ENCODE measurements at regions not wholly inside any gene's neighbourhood (a gene's known extent, or its start where the extent isn't known, plus 50 kb on each side); places are given as distances from the start of the nearest gene placed in this dataset.

DNA sequence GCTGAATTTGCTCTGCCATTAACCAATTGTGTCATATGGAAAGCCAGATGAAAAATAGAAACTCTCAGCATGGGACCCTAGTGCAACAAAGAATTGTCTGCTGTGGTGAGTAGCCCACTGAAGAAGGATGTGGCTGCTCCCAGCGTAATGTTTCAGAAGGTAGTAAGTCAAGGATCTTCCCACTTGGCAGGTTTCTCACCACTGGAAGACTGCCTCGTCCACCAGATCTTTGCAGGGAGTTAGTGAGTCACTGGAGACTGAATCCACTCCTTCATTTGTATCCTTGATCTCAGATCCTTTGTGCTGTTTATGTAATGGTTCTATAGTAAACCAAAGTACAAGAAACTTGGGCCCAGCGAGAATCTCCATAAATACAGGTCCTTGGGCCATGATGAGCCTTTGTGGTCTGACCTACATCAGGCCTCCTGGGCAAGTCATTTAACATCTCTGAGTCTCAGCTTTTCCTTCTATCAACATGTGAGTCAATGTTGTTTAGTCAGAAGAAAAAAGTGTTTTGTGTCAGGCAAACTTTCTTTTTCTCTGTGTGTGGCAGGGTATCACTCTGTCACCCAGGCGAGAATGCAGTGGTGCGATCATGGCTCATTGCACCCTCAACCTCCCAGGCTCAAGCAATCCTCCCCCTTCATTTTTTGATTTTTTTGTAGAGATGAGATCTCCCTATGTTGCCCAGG is 78.0 kb upstream of the CCDC160 start:
- no peaks in the 10 kb centered on the region for H3K4me1 ChIP-seq (ENCODE audit: low read depth, poor library complexity, severe bottlenecking)
- H3K9ac ChIP-seq = no peak overlapping the region
- H3K27ac ChIP-seq = no peak overlapping the region
- no peak overlapping the region for H3K4me3 ChIP-seq (IDR thresholded peaks at IDR 0.05; ENCODE audit: insufficient read depth, low read depth, low read length)
- H3K79me2 ChIP-seq (ENCODE audit: insufficient read depth, low read depth) = no peaks in the 10 kb centered on the region
- no peak overlapping the region for H3K4me2 ChIP-seq
- TF ChIP-seq, protein P1, sequence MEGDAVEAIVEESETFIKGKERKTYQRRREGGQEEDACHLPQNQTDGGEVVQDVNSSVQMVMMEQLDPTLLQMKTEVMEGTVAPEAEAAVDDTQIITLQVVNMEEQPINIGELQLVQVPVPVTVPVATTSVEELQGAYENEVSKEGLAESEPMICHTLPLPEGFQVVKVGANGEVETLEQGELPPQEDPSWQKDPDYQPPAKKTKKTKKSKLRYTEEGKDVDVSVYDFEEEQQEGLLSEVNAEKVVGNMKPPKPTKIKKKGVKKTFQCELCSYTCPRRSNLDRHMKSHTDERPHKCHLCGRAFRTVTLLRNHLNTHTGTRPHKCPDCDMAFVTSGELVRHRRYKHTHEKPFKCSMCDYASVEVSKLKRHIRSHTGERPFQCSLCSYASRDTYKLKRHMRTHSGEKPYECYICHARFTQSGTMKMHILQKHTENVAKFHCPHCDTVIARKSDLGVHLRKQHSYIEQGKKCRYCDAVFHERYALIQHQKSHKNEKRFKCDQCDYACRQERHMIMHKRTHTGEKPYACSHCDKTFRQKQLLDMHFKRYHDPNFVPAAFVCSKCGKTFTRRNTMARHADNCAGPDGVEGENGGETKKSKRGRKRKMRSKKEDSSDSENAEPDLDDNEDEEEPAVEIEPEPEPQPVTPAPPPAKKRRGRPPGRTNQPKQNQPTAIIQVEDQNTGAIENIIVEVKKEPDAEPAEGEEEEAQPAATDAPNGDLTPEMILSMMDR (conservative IDR thresholded peaks at IDR 0.05; ENCODE audit: low read depth, low read length) = no peak
- no peak overlapping the region for H2AFZ ChIP-seq (ENCODE audit: low read depth)
- H3K27me3 ChIP-seq (ENCODE audit: insufficient read depth, low read depth) = no peaks in the 10 kb centered on the region
- H3K36me3 ChIP-seq (ENCODE audit: insufficient read depth) = no peaks in the 10 kb centered on the region
- H4K20me1 ChIP-seq (ENCODE audit: insufficient read depth) = no peaks in the 10 kb centered on the region

DNA sequence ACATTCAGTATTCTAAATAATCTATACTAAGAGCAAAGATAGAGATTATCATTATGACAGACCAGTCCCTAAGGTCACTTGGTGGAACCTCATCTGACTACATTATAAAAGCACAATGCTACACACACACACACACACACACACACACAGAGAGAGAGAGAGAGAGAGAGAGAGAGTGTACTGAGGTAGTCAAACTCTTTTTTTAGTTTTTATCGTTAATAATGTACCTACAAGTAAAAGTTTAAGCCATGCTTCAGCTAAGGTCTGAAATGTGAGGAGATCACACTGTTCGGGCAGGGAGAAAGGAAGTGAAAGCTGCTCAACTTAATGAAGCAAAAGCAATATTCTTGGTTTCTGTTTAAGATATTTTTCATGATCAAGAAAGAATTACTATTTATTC is 75.8 kb upstream of the CCDC160 start:
- Histone ChIP-seq H2AFZ (ENCODE audit: low read depth) (no peak overlapping the region), H3K36me3 (ENCODE audit: insufficient read depth) (no peaks in the 10 kb centered on the region), H3K4me3 (IDR thresholded peaks at IDR 0.05; ENCODE audit: insufficient read depth, low read depth, low read length) (no peak overlapping the region), H3K4me1 (ENCODE audit: low read depth, poor library complexity, severe bottlenecking) (no peaks in the 10 kb centered on the region), H4K20me1 (ENCODE audit: insufficient read depth) (no peaks in the 10 kb centered on the region), H3K27me3 (ENCODE audit: insufficient read depth, low read depth) (no peaks in the 10 kb centered on the region), H3K9ac (no peak overlapping the region), H3K4me2 (no peak overlapping the region), H3K27ac (no peak overlapping the region), H3K79me2 (ENCODE audit: insufficient read depth, low read depth) (no peaks in the 10 kb centered on the region)
- TF ChIP-seq, protein P1 (conservative IDR thresholded peaks at IDR 0.05; ENCODE audit: low read depth, low read length) = no peak

DNA sequence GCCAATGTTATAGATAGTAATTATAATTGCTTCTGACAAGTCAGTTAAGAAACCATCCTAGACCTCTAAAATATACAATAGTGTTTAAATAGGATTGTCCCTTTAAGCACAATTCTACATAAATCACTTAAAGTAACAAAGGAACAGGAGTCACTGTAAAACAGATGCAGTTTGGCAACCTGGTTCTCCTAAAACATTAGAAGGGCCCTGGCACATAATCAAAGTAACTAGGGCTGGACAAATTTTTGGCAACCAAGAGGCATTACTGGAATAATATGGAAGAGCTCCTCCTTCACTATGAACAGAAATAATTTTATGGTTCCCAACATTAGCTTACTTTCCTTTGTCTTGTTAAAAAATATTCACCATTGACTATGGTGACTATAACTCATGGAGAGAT is 75.0 kb upstream of the CCDC160 start:
- Histone ChIP-seq H2AFZ (ENCODE audit: low read depth) (no peak overlapping the region), H3K36me3 (ENCODE audit: insufficient read depth) (no peaks in the 10 kb centered on the region), H3K4me1 (ENCODE audit: low read depth, poor library complexity, severe bottlenecking) (no peaks in the 10 kb centered on the region), H3K4me3 (IDR thresholded peaks at IDR 0.05; ENCODE audit: insufficient read depth, low read depth, low read length) (no peak overlapping the region), H3K79me2 (ENCODE audit: insufficient read depth, low read depth) (no peaks in the 10 kb centered on the region), H3K27me3 (ENCODE audit: insufficient read depth, low read depth) (no peaks in the 10 kb centered on the region), H3K9ac (no peak overlapping the region), H3K4me2 (no peak overlapping the region), H4K20me1 (ENCODE audit: insufficient read depth) (no peaks in the 10 kb centered on the region), H3K27ac (no peak overlapping the region)
- TF ChIP-seq, protein P1 (conservative IDR thresholded peaks at IDR 0.05; ENCODE audit: low read depth, low read length) = no peak

- Histone ChIP-seq H3K79me2 (ENCODE audit: insufficient read depth, low read depth) (no peaks in the 10 kb centered on the region), H3K27me3 (ENCODE audit: insufficient read depth, low read depth) (no peaks in the 10 kb centered on the region), H3K9ac (no peak overlapping the region), H4K20me1 (ENCODE audit: insufficient read depth) (no peaks in the 10 kb centered on the region), H3K27ac (no peak overlapping the region), H3K36me3 (ENCODE audit: insufficient read depth) (no peaks in the 10 kb centered on the region), H3K4me2 (no peak overlapping the region), H2AFZ (ENCODE audit: low read depth) (no peak overlapping the region), H3K4me3 (IDR thresholded peaks at IDR 0.05; ENCODE audit: insufficient read depth, low read depth, low read length) (no peak overlapping the region), H3K4me1 (ENCODE audit: low read depth, poor library complexity, severe bottlenecking) (no peaks in the 10 kb centered on the region)
- TF ChIP-seq, protein P1 (conservative IDR thresholded peaks at IDR 0.05; ENCODE audit: low read depth, low read length) = no peak
Observed at GRCh38 chrX:134163836-134164235, 73.1 kb upstream of the CCDC160 start.

Measured in KMS-11 (cell line).